ENCODE measurements at regions not wholly inside any gene's neighbourhood (a gene's known extent, or its start where the extent isn't known, plus 50 kb on each side); places are given as distances from the start of the nearest gene placed in this dataset.

DNA sequence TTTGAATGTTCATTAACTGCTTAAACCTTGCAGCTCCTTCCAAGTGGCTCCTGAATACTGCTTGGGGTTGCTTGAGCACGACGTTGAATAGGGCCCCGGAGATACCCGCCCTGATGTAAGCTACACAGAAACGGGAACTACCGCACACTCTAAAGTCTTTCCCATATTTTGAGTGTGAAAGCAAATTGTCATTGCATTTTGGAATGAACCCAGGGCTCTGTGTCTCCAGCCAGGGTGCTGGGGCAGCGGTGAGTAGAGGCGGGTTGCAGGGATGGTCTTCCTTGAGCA, 59.4 kb upstream of the HELT start:
- peak; percentile 54 for DNase-seq (ENCODE audit: extremely low spot score, unreplicated experiment)
- TF ChIP-seq, protein P1, sequence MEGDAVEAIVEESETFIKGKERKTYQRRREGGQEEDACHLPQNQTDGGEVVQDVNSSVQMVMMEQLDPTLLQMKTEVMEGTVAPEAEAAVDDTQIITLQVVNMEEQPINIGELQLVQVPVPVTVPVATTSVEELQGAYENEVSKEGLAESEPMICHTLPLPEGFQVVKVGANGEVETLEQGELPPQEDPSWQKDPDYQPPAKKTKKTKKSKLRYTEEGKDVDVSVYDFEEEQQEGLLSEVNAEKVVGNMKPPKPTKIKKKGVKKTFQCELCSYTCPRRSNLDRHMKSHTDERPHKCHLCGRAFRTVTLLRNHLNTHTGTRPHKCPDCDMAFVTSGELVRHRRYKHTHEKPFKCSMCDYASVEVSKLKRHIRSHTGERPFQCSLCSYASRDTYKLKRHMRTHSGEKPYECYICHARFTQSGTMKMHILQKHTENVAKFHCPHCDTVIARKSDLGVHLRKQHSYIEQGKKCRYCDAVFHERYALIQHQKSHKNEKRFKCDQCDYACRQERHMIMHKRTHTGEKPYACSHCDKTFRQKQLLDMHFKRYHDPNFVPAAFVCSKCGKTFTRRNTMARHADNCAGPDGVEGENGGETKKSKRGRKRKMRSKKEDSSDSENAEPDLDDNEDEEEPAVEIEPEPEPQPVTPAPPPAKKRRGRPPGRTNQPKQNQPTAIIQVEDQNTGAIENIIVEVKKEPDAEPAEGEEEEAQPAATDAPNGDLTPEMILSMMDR (IDR thresholded peaks at IDR 0.05) = no peak
- Mint-ChIP-seq H3K4me1 (ENCODE audit: unreplicated experiment) (peaks cover 13% of the 10 kb centered on the region), H3K27me3 (ENCODE audit: unreplicated experiment) (no peaks in the 10 kb centered on the region), H3K27ac (ENCODE audit: unreplicated experiment) (no peak overlapping the region), H3K9me3 (ENCODE audit: unreplicated experiment) (no peaks in the 10 kb centered on the region), H3K36me3 (ENCODE audit: unreplicated experiment) (no peaks in the 10 kb centered on the region), H3K4me3 (ENCODE audit: unreplicated experiment) (no peak overlapping the region)

DNA sequence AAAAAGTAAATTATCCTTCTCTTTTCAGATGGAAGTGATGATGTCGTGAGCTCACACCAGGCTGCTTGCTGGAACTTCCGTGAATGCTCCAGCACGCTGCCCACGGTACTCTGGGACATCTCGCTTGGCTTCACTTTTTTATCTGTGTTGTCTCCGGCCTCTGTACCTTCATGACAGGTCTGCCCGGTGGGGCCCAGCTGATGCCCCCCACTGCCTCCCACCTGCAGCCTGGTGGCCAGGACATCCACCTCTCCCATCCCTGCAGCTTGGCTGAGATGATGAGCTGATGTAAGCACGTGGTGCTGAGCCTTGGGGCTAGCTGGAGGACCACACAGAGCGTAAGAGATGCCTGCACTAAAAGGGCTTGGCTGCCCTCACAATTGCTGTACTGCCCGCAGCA, 59.0 kb upstream of the HELT start:
- Mint-ChIP-seq H3K27me3 (ENCODE audit: unreplicated experiment) (no peaks in the 10 kb centered on the region), H3K4me1 (ENCODE audit: unreplicated experiment) (peaks cover 13% of the 10 kb centered on the region), H3K4me3 (ENCODE audit: unreplicated experiment) (no peak overlapping the region), H3K36me3 (ENCODE audit: unreplicated experiment) (no peaks in the 10 kb centered on the region), H3K27ac (ENCODE audit: unreplicated experiment) (no peak overlapping the region), H3K9me3 (ENCODE audit: unreplicated experiment) (no peaks in the 10 kb centered on the region)
- TF ChIP-seq, protein P1 (IDR thresholded peaks at IDR 0.05) = no peak
- DNase-seq (ENCODE audit: extremely low spot score, unreplicated experiment) = peak; percentile 51

DNA sequence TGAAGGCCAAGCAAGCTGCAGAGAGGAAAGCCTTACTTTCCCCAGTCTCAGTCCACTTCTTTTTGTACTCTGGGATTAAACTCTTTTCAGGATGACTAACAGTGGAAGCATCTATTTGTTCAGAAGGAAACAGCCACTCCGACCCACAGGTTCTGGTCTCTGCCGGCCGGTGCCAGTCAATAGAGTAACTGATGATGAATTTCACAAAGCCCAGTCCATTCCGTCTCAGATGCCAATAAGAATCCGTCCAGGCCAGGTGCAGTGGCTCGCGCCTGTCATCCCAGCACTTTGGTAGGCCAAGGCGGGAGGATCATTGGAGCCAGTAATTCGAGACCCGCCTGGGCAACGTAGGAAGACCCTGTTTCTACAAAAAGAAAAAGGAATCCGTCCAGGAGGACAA, 58.5 kb upstream of the HELT start:
- DNase-seq (ENCODE audit: extremely low spot score, unreplicated experiment) = peak; percentile 75
- Mint-ChIP-seq H3K27me3 (ENCODE audit: unreplicated experiment) (no peaks in the 10 kb centered on the region), H3K36me3 (ENCODE audit: unreplicated experiment) (no peaks in the 10 kb centered on the region), H3K4me1 (ENCODE audit: unreplicated experiment) (peaks cover 13% of the 10 kb centered on the region), H3K9me3 (ENCODE audit: unreplicated experiment) (no peaks in the 10 kb centered on the region), H3K27ac (ENCODE audit: unreplicated experiment) (no peak overlapping the region), H3K4me3 (ENCODE audit: unreplicated experiment) (no peak overlapping the region)
- TF ChIP-seq, protein P1 (IDR thresholded peaks at IDR 0.05) = no peak

DNA sequence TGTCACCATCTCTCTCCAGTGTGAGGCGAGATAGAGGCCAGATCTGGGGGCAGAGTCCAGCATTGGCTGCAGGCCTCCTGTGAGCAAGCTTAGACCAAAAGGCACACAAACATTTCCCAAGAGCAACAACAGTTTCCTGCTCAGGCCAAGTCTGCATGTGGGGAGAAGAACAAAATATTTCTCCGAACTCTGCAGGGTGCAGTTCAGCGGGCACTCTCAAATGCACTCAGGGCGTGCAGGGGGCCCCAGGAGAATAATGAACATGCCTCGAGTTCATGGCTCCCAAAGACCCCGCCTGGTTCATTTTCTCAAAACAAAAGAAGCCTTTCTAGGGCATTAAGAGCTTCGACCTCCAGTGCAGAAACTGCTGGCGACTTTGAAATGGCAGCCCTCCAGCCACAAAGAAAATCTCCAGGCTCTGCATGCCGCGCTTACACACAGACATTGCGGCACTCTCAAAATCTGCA, 57.8 kb upstream of the HELT start:
- peak; percentile 72 for DNase-seq (ENCODE audit: extremely low spot score, unreplicated experiment)
- TF ChIP-seq, protein P1 (IDR thresholded peaks at IDR 0.05) = no peak
- Mint-ChIP-seq H3K4me1 (ENCODE audit: unreplicated experiment) (peaks cover 13% of the 10 kb centered on the region), H3K36me3 (ENCODE audit: unreplicated experiment) (peaks cover 2% of the 10 kb centered on the region), H3K4me3 (ENCODE audit: unreplicated experiment) (no peak overlapping the region), H3K27me3 (ENCODE audit: unreplicated experiment) (no peaks in the 10 kb centered on the region), H3K9me3 (ENCODE audit: unreplicated experiment) (no peaks in the 10 kb centered on the region), H3K27ac (ENCODE audit: unreplicated experiment) (no peak overlapping the region)

DNA sequence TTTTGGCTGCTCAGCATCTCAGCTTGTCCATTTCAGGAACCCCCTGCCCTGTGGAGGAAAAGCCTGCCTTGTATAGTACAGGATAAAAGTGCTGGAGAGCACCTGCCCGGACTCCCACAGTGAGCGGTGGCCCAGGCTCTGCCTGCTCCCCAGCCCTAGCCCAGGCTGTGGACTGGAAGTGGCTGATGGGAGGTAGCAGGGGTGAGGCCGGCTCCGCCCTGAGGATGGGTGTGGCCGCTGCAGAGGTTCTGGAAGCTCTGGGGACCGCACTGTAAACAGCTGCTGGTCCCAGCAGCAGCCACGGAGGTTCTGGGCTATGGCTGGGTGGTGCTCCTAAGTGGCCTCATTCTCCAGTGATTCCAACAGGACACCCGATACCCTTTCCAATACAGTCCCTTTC, 56.6 kb upstream of the HELT start:
- Mint-ChIP-seq H3K4me1 (ENCODE audit: unreplicated experiment) (peaks cover 13% of the 10 kb centered on the region), H3K27me3 (ENCODE audit: unreplicated experiment) (no peaks in the 10 kb centered on the region), H3K27ac (ENCODE audit: unreplicated experiment) (no peak overlapping the region), H3K9me3 (ENCODE audit: unreplicated experiment) (no peaks in the 10 kb centered on the region), H3K36me3 (ENCODE audit: unreplicated experiment) (peaks cover 2% of the 10 kb centered on the region), H3K4me3 (ENCODE audit: unreplicated experiment) (no peak overlapping the region)
- TF ChIP-seq, protein P1 (IDR thresholded peaks at IDR 0.05) = no peak
- DNase-seq (ENCODE audit: extremely low spot score, unreplicated experiment) = peak; percentile 80

Data from osteocyte (in vitro differentiated cells).